ENCODE measurements at regions not wholly inside any gene's neighbourhood (a gene's known extent, or its start where the extent isn't known, plus 50 kb on each side); places are given as distances from the start of the nearest gene placed in this dataset.

GRCh38 chr10:105770524-105771212 lies 1129.6 kb downstream of the SORCS3 start:
- H3K36me3 ChIP-seq = no peaks in the 10 kb centered on the region
- no peak for DNase-seq
- TF ChIP-seq CTCF (IDR thresholded peaks at IDR 0.05; ENCODE audit: low read depth, low read length) = no peak
- H3K27me3 ChIP-seq = no peaks in the 10 kb centered on the region
- H3K4me3 ChIP-seq (ENCODE audit: low read depth, low read length) = no peak overlapping the region
- no peaks in the 10 kb centered on the region for H3K4me1 ChIP-seq
- no peaks in the 10 kb centered on the region for H3K9me3 ChIP-seq

- TF ChIP-seq CTCF (IDR thresholded peaks at IDR 0.05; ENCODE audit: low read depth, low read length) = no peak
These were observed 1128.4 kb downstream of the SORCS3 start for GRCh38 chr10:105769248-105770184.

GRCh38 chr10:105763611-105764010 lies 1122.5 kb downstream of the SORCS3 start:
- no peak for TF ChIP-seq CTCF (IDR thresholded peaks at IDR 0.05; ENCODE audit: low read depth, low read length)
- Histone ChIP-seq H3K4me3 (ENCODE audit: low read depth, low read length) (no peak overlapping the region), H3K4me1 (no peaks in the 10 kb centered on the region), H3K27me3 (no peaks in the 10 kb centered on the region), H3K9me3 (no peaks in the 10 kb centered on the region), H3K36me3 (no peaks in the 10 kb centered on the region)
- DNase-seq = no peak

More at GRCh38 chr10:105769248-105770184, 1128.4 kb downstream of the SORCS3 start:
- no peak for DNase-seq
- Histone ChIP-seq H3K4me1 (no peaks in the 10 kb centered on the region), H3K4me3 (ENCODE audit: low read depth, low read length) (no peak overlapping the region), H3K27me3 (no peaks in the 10 kb centered on the region), H3K36me3 (no peaks in the 10 kb centered on the region), H3K9me3 (no peaks in the 10 kb centered on the region)

- no peak for TF ChIP-seq CTCF (IDR thresholded peaks at IDR 0.05; ENCODE audit: low read depth, low read length)
- no peaks in the 10 kb centered on the region for H3K27me3 ChIP-seq
- H3K4me1 ChIP-seq = no peaks in the 10 kb centered on the region
- no peak overlapping the region for H3K4me3 ChIP-seq (ENCODE audit: low read depth, low read length)
- DNase-seq = no peak
- H3K36me3 ChIP-seq = no peaks in the 10 kb centered on the region
- no peaks in the 10 kb centered on the region for H3K9me3 ChIP-seq
These were observed 1120.6 kb downstream of the SORCS3 start for GRCh38 chr10:105761576-105762260.

GRCh38 chr10:105759669-105760068 lies 1118.6 kb downstream of the SORCS3 start:
- Histone ChIP-seq H3K36me3 (no peaks in the 10 kb centered on the region), H3K4me1 (no peaks in the 10 kb centered on the region), H3K4me3 (ENCODE audit: low read depth, low read length) (no peak overlapping the region), H3K9me3 (no peaks in the 10 kb centered on the region), H3K27me3 (no peaks in the 10 kb centered on the region)
- DNase-seq = no peak
- TF ChIP-seq CTCF (IDR thresholded peaks at IDR 0.05; ENCODE audit: low read depth, low read length) = no peak

Data from BE2C (cell line).